ENCODE measurements at regions not wholly inside any gene's neighbourhood (a gene's known extent, or its start where the extent isn't known, plus 50 kb on each side); places are given as distances from the start of the nearest gene placed in this dataset.
"Not testable (repeated sequence)": the region's sequence is repeated elsewhere in the genome, so short reads cannot be mapped to it uniquely, and the experiment has no call there.

DNA sequence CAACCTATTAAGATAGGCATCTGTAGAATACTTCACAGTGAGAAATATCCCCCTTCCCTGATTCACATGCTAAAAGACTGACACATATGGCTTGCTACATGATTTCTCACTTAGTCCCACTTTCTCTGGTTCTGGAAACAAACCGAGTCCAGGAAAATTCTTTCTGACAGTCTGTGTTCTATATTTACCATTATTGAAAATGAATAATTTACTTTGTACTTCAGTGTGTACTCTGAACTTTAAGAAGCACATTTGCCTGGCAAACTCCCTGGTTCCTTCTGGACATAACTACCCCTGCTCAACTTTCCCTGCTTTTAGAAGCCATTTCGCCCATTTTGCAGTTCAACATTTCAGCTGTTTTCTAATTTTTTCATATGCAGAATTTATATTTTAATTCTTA, 53.6 kb downstream of the APCS start:
- no peak for DNase-seq

DNA sequence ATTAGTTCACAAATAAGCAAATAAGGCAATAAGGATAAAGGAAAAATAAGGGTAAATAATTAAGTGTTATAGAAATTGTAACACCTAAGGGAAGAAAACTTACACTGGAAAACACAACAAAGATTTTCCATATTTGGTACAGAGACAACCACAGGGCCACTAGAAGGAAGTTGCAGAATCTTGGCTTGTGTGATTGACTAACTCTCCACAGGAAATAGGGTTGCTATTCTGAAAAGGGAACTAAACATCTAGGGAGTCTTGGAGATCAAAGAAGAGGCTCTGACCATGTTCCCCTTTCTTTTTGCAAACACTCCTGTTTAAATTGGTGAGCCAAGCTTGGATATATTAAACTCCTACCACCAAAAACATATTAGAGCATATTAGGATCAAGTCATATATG, 59.1 kb downstream of the APCS start:
- DNase-seq, result peak; percentile 65

DNA sequence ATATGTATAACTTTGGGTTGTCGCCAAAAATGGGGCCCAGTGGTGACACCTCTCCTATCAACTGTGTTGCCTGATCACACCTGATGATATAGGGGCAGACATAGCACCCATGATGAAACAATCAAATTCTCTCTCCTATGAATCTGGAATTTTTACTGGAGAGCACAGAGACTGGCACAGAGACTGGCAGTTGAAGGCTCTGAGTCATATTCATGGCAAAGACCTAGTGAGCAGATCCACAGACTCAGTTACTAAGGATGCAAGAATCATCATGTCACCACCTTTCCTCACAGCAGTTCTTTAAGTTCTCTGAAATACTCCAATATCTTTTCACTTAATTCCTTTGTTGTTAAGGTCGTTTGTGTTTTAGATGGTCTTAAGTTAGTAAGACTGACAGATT, 60.0 kb downstream of the APCS start:
- no peak for DNase-seq

DNA sequence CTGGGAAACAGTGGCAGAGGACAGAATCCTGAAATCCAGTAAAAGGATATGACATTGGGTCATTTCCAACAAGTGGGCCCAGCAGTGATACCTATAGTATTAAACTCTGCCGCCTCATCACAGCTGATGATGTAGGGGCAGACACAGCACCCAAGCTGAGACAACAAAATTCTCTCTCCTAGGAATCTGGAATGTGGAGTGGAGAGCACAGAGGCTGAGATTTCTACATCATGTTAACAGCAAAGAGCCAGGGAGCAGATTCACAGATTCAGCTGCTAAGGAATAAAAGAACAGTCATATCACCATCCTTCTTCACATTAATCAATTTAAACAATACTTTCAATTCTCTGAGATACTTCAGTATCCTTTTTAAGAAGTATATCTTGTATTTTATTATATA, 61.9 kb downstream of the CRP start:
- DNase-seq, result no peak

DNA sequence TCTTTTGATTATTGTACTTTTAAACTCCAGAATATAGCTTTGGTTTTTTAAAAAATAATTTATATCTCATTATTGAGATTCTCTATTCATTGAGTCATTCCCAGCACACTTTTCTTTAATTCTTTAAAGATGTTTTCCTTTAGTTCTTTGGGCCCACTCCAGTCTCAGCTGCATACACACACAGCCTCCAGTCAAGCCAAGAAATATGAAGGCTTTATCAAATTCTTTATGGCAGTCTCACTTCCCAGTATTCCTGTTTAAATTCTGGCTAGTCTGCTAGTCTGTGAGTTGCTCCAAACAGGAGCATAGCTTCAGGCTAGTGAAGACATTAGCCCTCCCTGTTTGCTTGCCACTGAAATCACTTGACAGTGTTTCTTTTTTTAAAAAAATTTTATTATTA, 61.2 kb downstream of the CRP start:
- no peak for DNase-seq

DNA sequence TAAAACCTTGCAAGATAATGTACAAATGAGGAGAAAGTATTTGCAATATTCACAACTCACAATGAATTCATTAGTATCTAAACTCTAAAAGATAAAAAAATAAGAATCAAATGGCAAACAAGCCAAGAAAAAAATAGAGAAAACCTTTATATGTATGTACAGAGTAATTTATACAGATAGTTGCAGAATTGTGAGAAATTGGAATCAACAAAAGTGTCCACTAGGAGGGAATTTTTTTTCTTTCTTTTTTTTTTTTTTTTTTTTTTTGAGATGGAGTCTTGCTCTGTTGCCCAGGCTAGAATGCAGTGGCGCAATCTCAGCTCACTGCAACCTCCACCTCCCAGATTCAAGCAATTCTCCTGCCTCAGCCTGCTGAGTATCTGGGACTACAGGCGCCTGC, 56.9 kb downstream of the CRP start:
- DNase-seq, result not testable (repeated sequence)
